ENCODE measurements at regions not wholly inside any gene's neighbourhood (a gene's known extent, or its start where the extent isn't known, plus 50 kb on each side); places are given as distances from the start of the nearest gene placed in this dataset.
"Not testable (repeated sequence)": the region's sequence is repeated elsewhere in the genome, so short reads cannot be mapped to it uniquely, and the experiment has no call there.

- no peak for DNase-seq (ENCODE audit: low read depth in 3 of 3, low spot score in 1 of 3)
Observed at GRCh38 chr2:199216253-199216652, 241.5 kb downstream of the SATB2 start.

DNA sequence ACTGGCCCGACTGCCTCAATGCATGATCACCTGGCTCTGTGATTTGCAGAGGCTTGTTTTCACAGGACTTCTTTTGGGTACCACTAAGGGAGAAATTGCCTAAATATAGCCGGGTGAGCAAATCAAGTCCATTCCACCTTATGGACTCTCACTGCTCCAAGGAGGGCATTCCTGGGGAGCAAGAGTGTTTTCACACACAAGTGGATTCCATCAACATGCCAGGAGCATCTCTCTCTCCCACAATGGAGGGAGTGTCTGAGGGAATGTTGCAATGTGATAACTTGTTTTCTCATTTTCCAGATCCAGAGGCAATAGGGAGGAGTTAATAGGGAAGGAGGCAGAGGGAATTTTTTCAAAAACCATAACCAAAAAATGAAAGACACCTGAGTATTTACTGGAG lies 250.7 kb downstream of the SATB2 start:
- DNase-seq (ENCODE audit: low read depth in 3 of 3, low spot score in 1 of 3) = no peak

GRCh38 chr2:199206536-199206935 lies 251.2 kb downstream of the SATB2 start:
- no peak for DNase-seq (ENCODE audit: low read depth in 3 of 3, low spot score in 1 of 3)

DNA sequence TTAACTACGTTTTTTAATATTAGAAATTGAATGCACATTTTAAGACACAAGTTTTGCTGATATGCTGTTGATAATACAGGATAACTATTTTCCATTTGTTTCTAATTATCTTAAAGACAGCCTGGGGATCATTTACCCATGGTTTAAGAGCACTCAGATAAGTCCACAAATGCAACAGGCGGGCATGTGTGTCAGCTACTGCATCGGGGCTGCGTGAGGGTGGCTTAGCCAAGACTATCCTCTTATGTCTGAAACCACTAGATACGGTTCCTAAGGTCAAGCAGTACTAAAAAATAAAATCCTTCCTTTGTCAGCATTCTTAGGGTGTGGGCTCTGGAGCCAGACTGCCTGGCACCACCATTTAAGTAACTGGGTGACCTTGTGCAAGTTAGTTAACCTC lies 254.8 kb downstream of the SATB2 start:
- DNase-seq (ENCODE audit: low read depth in 3 of 3, low spot score in 1 of 3) = no peak

DNA sequence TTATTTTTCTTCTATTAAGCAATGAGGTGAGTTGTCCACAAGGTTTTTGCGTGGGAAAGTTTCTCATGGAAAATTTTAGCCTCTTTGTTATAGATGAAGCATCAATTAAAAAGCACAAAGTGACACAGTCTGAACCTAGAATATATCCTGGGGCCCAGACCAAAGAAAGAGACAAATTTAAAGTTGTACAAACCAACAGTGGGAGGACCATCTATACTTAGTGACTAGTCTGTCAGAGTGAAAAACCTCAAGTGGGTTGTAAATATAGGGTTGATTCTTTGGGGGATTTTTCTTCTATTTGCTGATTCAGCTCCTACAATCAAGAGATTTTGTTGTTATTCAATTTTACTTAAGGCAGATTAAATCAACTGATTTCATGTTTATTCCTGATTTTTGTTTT lies 256.2 kb downstream of the SATB2 start:
- no peak for DNase-seq (ENCODE audit: low read depth in 3 of 3, low spot score in 1 of 3)

- DNase-seq (ENCODE audit: low read depth in 3 of 3, low spot score in 1 of 3) = no peak
Observed at GRCh38 chr2:199199797-199200196, 257.9 kb downstream of the SATB2 start.

- no peak for DNase-seq (ENCODE audit: low read depth in 3 of 3, low spot score in 1 of 3)
Observed at GRCh38 chr2:199197448-199197847, 260.3 kb downstream of the SATB2 start.

- DNase-seq (ENCODE audit: low read depth in 3 of 3, low spot score in 1 of 3) = no peak
Observed at GRCh38 chr2:199196686-199197085, 261.1 kb downstream of the SATB2 start.

DNA sequence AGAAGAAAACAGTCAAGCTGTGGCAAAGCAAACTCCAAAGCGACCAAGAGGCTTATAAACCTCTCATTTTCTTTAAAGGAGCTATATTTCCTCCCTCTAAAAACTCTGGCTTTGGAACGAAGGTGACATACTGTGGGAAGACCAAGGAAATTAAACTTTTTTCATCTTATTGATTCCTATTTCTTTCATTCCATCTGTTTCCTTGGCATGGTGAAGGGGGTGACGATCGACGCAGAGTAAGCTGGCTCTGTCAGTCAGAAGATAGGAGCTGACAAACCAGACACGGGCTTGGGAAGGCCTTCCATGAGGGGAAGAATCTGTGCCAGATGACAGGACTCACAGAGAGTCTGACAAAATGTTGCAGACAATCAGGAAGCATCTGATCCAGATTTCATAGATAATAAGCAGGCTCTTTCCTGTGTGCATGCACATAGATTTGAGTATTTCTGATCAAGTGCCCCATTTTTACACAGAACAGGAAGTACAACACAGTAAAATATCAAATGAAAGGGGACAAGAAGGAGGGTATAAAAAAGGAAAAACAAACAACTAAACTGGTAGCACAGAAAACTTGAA lies 261.7 kb downstream of the SATB2 start:
- DNase-seq (ENCODE audit: low read depth in 3 of 3, low spot score in 1 of 3) = no peak

GRCh38 chr2:199191461-199191860 lies 266.3 kb downstream of the SATB2 start:
- DNase-seq (ENCODE audit: low read depth in 3 of 3, low spot score in 1 of 3) = no peak

DNA sequence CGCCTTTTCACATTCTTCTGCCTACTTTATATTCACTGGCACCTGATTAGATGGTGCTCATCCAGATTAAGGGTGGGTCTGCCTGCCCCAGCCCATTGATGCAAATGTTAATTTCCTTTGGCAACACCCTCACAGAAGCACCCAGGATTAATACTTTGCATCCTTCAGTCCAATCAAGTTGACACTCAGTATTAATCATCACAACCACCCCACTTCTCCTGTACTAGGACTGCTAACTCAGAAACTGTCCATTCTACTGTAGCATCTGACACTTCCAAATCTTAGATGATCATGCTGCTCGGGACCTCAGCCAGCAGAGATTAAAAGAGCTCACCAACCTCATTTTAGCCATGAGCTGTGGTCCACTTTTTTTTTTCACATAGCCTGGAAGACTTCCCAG lies 268.5 kb downstream of the SATB2 start:
- DNase-seq (ENCODE audit: low read depth in 3 of 3, low spot score in 1 of 3) = no peak

DNA sequence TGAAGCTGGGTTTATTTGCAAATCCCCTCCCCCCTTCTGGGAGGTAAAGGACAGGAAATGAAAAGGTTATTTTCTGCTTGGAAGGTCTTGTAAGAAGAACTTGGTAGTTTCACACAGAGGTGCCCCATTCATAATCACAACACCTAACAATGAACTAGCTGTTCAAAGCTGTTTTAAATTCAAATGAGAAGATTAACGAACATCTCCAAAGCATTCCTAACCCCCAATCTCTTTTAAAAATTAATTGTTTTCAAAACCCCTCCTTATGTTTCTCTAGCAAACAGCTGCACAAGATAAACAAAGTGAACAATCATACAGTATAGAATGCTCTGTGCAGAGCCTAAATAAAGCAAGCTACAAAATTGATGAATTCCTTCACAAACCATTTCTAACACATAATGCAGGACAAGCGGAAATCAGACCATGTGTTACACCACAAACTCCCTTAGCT lies 271.4 kb downstream of the SATB2 start:
- no peak for DNase-seq (ENCODE audit: low read depth in 3 of 3, low spot score in 1 of 3)

- not testable (repeated sequence) for DNase-seq (ENCODE audit: low read depth in 3 of 3, low spot score in 1 of 3)
Observed at GRCh38 chr2:199185174-199185573, 272.6 kb downstream of the SATB2 start.

DNA sequence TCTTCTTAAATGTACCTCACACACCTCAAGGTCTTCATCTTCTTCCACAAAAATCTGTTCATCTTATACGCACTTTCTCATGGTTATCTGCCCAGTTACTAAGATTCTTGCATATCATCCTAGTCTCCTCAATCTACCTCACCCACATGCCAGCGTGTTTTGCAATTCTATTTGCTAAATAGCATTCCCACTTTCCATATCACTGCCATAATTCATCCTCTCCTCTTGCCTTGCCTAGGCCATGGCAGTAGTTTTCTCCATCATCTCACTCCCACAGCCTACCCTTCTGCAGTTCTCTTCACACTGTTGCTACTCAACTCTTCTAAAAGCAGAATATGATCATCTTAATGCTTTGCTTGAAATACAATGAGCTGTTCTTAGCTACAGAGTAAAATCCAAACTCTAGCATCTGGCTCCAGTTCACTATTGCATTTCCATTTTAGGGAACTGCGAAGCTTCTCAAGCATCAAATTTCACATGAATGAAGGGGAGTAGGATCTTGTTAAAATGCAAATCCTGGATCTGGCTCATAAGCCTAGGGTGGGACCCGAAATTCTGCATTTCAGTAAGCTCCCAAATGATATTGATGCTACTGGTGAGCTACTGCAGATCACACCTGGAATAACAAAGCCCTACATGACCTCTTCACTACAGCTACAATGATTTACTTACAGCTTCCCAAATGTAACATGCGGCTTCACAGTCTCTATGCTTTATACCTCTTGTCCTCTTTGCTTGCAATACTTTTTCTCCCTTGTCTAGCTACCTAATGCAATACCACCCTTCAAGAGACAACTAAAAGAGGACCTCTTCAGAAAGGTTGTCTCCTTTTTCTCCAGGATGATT lies 293.9 kb downstream of the SATB2 start:
- DNase-seq (ENCODE audit: low read depth in 3 of 3, low spot score in 1 of 3) = no peak

- DNase-seq (ENCODE audit: low read depth in 3 of 3, low spot score in 1 of 3) = no peak
Observed at GRCh38 chr2:199160677-199161465, 296.9 kb downstream of the SATB2 start.

DNA sequence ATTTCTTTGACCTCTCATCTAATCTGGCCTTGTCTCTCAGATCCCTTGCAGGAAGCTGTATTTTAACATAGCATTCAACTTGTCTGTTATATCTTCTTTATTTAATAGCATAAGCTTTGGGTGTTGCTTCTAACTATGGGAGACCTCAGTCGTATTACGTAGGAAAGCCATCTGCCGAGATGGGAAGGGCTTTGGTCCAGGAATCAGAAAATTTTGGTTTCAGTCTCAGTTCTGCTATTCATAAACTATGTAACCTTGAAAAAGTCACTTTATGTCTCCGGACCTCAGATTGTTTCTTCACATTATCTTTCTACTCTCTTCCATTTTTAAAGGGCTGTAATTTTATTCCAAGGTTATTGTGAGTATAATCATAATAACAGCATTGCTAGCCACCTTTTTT lies 297.7 kb downstream of the SATB2 start:
- DNase-seq (ENCODE audit: low read depth in 3 of 3, low spot score in 1 of 3) = no peak

DNA sequence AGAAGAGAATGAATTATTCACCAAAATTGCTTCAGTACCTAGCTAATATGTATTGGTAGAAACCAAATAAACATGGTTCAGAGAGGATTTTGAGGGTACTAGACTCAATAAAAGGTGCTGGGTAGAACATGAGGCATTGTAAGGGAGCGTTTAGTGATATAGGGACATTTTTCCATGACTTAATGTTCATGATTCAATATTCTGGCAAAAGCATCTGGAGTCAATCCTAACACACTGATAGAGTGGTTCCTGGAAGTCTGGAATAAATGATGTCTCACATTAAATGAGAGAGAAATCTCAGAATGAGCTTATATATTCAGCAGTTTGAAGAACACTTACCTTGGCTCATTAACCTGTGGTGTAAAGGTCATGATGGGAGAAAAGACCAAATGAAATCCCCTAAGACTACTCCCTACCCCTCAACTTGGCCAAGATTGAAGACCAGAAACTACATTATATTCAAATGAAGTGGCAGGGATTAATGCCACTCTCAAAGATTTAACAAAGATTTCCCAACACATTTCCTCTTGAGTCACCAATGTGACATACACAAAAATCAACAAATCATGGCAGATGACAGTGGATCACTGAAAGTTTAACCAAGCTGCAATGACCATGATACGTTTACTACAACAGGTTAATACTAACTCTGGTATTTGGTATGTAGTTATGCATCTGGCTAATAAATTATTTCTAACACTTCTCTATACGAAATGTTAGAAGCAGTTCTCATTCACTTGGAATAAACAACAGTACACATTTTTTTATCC lies 309.5 kb downstream of the SATB2 start:
- no peak for DNase-seq (ENCODE audit: low read depth in 3 of 3, low spot score in 1 of 3)

- no peak for DNase-seq (ENCODE audit: low read depth in 3 of 3, low spot score in 1 of 3)
Observed at GRCh38 chr2:199147216-199147615, 310.5 kb downstream of the SATB2 start.

DNA sequence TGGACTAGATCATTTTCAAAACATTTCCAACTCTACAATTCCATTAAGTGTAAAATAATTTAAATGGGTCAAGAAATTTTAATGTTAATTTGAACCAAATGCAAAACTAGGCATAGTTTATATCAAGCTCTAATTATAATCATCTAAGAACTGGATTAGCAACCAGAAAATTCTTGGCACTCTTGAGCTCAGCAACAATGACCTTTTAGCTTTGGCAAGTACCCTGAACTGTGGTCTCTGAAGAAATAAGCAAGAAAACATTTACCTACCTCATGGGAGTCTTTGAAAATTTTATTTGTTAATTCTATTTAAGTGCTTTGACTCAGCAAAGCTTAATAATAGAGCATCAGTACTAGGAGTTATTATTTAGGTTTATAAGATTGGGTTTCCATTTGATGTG lies 313.2 kb downstream of the SATB2 start:
- no peak for DNase-seq (ENCODE audit: low read depth in 3 of 3, low spot score in 1 of 3)

DNA sequence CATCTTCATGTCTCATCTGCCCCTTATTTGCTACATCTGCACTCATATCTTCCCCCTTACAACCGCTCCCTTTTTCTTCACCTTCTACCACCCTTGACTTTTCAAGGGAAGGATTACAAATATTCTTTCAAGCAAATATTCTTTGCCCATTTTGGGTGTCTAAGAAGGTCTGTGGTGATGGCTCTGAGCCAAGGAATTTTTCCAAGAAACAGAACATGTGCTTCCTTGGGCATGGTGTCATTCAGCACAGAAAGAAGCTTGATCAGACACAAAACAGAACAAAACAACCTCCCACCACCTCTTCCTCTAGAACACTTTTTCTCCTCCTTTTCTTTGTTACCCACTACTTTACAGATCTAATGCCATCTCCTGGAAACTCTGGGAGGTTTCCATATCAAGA lies 313.7 kb downstream of the SATB2 start:
- DNase-seq (ENCODE audit: low read depth in 3 of 3, low spot score in 1 of 3) = no peak

DNA sequence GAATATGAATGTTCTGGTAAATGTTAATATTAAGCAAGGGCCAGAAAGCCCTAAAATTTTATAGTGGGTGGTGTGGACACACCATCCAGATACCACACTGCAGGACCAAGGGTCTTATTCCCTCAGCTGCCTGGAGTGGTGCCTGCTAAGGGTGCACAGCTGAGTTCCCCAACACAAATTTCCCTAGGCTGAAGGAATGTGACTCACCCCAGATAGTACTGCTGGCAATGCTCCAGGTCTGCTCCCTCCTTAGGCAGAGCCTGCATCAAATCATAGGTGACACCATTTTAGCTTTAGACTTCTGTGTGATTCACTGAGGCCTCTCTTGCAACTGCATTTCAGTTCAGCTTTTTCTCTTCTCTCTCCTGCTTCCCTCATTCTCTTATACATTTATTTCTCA lies 321.1 kb downstream of the SATB2 start:
- DNase-seq (ENCODE audit: low read depth in 3 of 3, low spot score in 1 of 3) = no peak

Measured in stimulated activated CD4-positive, alpha-beta T cell treated with anti-CD3 and anti-CD28 coated beads, TNF-alpha, amount 100 ng/mL, for 1 hour (primary cell).